IPS DF 19.7 (cell line): ENCODE measurements at regions not wholly inside any gene's neighbourhood (a gene's known extent, or its start where the extent isn't known, plus 50 kb on each side); places are given as distances from the start of the nearest gene placed in this dataset.

Experiments used
- DNase-seq: peaks from one replicate; pipeline ENCODE4 v3.0.0-alpha.2; 2013; ENCODE audit warnings: low read depth, low spot score

- no peak for DNase-seq
Observed at GRCh38 chr13:108360139-108360538, 90.6 kb downstream of the TNFSF13B start.

DNA sequence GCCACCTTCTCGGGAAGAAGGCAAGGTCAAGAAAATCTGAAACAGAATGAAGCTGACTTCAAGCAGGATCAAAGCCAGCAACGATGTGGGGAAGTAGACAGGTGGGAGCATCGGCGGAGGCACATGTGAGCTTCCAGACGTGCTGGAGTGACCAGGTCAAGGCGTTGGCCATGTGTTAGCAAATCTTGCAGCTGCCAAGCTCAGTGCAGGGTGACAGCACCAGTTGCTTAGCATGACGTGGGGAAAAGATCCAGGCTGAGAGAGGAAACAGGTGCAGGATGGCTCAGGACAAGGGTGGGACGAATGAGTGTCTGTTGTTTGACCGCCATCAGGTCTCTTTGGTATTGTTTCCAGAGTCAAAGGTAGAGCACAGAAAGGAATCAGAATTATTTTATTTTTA, 92.3 kb downstream of the TNFSF13B start:
- no peak for DNase-seq

DNA sequence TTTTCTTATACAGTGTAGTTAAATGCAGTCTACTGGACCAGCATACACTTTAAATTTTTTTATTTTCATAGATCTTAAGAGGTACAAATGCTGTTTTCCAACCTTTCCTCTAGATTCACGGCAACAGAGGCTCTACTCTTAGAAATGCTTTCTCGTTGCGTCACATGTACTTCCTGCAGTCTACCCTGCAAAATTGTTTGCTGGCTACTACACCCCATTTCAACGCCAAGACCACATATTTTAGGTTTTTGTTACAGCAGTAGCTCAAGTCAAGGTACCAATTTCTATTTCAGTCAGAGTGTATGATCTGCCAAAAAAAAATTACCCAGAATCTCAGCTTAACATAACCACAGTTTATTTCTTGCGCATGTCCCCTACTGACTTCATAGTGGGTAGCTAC, 94.1 kb downstream of the TNFSF13B start:
- no peak for DNase-seq

- DNase-seq, result no peak
Observed at GRCh38 chr13:108365255-108365654, 95.7 kb downstream of the TNFSF13B start.

DNA sequence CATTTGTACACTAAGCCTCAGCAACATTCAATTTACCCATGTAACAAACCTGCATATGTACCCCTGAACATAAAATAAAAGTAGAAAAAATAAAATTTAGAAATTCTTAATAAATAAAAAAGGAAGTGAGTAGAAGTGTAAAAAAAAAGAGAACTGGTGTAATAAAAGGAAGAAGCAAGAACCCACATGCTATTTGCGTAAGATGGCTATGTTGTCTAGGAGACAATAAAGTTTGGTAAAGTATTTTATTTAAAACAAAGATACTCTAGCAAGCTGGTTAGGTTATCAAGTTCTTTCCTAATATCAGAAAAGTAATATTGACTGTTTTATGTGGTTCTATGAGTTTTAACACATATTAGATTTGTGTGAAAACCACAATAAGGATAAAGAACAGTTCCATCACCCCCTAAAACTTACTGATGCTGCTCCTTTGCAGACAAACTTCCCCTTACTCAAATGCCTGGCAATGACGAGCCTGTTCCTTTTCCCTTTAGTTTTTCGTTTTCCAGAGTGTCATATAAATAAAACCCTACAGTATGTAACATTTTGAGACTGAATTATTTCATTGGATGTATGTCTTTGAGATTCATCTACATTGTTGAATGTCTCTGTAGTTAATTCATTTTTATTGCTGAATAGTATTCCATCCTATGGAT, 98.9 kb downstream of the TNFSF13B start:
- no peak for DNase-seq

GRCh38 chr13:108369412-108369811, 99.9 kb downstream of the TNFSF13B start:
- DNase-seq, result no peak

DNA sequence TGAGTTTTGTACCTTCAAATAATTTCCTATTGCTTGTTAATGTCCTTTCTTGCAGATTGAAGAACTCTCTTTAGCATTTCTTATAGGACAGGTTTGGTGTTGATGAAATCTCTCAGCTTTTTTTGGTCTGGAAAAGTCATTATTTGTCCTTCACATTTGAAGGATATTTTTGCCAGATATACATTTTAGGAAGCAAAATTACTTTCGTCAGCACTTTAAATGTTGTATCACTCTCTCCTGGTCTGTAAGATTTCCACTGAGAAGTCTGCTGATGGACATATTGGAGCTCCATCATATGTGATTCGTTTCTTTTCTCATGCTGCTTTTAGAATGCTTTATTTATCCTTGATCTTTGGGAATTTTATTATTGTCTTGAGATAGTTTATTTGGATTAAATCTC, 105.5 kb downstream of the TNFSF13B start:
- DNase-seq, result no peak

DNA sequence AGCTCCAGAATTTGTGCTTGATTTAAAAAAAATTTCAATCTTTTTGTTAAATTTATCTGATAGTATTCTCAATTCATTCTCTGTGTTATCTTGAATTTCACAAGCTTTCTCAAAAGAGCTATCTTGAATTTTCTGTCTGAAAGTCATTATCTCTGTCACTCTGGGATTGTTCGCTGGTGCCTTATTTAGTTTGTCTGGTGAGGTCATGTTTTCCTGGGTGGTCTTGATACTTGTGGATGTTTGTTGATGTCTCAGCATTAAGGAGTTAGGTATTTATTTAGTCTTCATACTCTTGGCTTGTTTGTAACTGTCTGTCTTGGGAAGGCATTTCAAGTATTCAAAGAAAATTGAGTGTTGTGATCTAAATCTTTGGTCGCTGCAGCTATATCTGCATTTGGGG, 106.3 kb downstream of the TNFSF13B start:
- no peak for DNase-seq

GRCh38 chr13:108376308-108376707, 106.8 kb downstream of the TNFSF13B start:
- DNase-seq, result no peak

GRCh38 chr13:108377646-108378206, 108.2 kb downstream of the TNFSF13B start:
- no peak for DNase-seq

- DNase-seq, result no peak
Observed at GRCh38 chr13:108383667-108384066, 114.1 kb downstream of the TNFSF13B start.

- DNase-seq, result no peak
Observed at GRCh38 chr13:108387156-108387555, 117.6 kb downstream of the TNFSF13B start.

DNA sequence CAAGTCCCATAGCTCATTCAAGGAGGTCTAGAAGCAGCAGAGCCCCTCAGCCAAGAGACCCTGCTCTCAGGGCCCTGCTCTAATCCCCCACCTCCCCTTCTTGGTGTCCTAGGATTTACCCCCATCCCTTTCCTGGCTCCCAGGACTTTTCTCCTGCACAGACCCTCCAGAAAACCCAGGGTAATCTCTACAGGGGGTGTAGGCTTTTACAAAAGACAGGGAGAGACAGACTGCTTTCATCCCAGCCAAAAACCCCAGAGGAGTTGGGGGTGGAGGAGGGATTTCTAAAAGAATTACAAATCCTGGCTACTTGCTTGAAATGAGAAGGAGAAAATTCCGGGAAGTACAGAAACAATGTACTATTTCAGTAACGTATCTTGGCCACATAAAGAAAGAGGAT, 133.3 kb downstream of the TNFSF13B start:
- no peak for DNase-seq

GRCh38 chr13:108407495-108407894, 138.0 kb downstream of the TNFSF13B start:
- DNase-seq, result no peak

- no peak for DNase-seq
Observed at GRCh38 chr13:108408672-108409071, 139.2 kb downstream of the TNFSF13B start.

GRCh38 chr13:108409730-108410129, 140.2 kb downstream of the TNFSF13B start:
- no peak for DNase-seq

DNA sequence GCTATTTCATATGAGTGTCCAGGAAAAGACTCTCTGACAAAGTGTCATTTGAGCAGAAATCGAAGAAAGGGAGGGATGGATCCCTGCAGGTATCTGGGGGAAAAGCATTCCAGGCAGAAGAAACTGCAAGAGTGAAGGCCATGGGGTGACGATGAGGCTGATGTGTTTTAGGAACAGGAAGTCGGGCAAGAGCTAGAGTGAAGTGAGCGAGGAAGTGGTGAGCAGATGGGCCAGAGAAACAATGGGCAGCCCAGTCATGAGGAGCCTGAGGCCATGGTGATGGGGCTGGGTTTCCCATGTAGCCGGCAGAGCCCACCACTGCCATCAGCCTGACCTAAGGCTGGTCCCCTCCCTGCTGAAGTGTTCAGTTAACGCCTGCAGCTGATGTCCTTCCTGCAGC, 150.2 kb downstream of the TNFSF13B start:
- no peak for DNase-seq

DNA sequence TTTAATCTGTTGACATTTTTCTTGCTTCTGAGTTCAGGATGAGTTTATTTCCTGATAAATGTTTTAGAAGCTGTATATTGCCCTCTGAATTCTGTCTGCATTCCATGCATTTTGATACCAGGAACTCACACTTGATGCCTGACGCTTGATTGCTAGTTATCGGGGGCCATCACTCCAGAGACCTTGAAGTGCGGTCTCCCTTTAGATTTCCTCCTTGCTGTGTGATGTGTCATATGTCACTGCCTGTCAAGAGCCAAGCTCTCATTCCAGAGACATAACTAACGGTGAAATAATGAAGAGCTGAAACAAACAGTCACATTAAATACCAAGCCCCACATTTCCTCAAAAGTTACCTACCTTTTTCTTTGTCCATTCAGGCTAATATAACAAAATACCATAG, 155.5 kb downstream of the TNFSF13B start:
- DNase-seq, result no peak

GRCh38 chr13:108426893-108427292, 157.4 kb downstream of the TNFSF13B start:
- no peak for DNase-seq

GRCh38 chr13:108427355-108427754, 157.8 kb downstream of the TNFSF13B start:
- no peak for DNase-seq

- DNase-seq, result no peak
Observed at GRCh38 chr13:108428691-108429090, 159.2 kb downstream of the TNFSF13B start.

DNA sequence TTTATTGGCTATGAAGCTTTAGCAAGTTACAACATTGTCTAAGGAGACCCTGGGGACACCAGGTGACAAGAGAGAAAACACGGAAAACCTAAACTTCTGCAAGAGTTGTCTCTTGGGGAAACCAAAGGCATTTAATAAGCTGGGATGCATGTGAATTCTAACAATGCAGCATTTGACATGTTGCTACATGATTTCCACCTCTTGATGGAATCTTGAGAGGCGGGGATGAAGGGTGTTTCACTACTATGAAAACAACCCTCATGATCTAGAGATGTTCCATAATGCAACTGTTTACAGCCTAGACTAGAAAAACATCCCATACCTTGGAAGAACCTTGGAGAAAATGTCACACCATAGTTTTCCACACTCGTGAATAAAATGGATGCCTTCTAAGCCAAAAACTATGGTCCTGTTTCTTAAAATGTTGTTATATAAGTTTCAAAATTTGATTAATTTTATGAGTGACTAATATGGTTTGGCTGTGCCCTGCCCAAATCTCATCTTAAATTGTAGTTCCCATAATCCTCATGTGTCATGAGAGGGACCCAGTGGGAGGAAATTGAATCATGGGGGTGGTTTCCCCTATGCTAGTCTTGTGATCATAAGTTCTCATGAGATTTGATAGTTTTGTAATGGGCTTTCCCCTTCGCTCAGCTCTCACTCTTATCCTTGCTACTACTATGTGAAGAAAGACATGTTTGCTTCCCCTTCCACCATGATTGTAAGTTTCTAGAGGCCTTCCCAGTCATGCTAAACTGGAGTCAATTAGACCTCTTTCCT, 164.6 kb downstream of the TNFSF13B start:
- no peak for DNase-seq
